H1 (cell line): ENCODE measurements at regions not wholly inside any gene's neighbourhood (a gene's known extent, or its start where the extent isn't known, plus 50 kb on each side); places are given as distances from the start of the nearest gene placed in this dataset.

Source experiments
- POLR2A ChIP-seq, 2 experiments: IDR thresholded peaks; 1 replicate in 1 of 2; 2 replicates in 1 of 2; pipeline ENCODE4 v1.6.1; 2011; ENCODE audit warnings: low read depth in 2 of 2, low read length in 2 of 2, mild to moderate bottlenecking in 2 of 2; ENCODE audit errors: control extremely low read depth in 1 of 2
- POLR2AphosphoS5 ChIP-seq: IDR thresholded peaks from 2 replicates; pipeline ENCODE4 v1.6.1; 2011; ENCODE audit warnings: low read depth, low read length
- SP1 ChIP-seq: IDR thresholded peaks from 2 replicates; pipeline ENCODE4 v1.6.1; 2011; ENCODE audit warnings: low read depth, low read length
- SUZ12 ChIP-seq: fragments of 200-600 bp; sonication (generic); IDR thresholded peaks from 2 replicates; pipeline ENCODE4 v1.6.1; 2012; ENCODE audit warnings: mild to moderate bottlenecking, inconsistent platforms, low read length, moderate library complexity, mixed read lengths

DNA sequence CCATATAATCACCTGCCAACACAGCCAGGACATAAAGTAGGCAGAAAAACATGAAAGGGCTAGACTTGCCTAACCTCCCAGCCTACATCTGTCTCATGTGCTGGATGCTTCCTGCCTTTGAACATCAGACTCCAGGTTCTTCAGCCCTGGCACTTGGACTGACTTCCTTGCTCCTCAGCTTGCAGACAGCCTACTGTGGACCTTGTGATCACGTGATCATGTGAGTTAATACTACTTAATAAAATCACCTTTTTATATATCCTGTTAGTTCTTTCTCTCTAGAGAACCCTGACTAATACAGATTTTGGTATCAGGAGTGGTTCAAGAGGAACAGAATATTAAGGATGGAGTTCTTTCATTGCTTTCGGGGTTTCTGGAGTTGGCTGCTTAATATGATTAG is 2867.6 kb downstream of the PCDH9 start:
- TF ChIP-seq SP1: no peak
- TF ChIP-seq POLR2A (IDR thresholded peaks at IDR 0.05; ENCODE audit: control extremely low read depth in 1 of 2, low read depth in 2 of 2, low read length in 2 of 2): no peak
- no peak for TF ChIP-seq SUZ12
- no peak for TF ChIP-seq POLR2AphosphoS5
